Suprapubic skin (tissue), 4 donors: ENCODE measurements at regions not wholly inside any gene's neighbourhood (a gene's known extent, or its start where the extent isn't known, plus 50 kb on each side); places are given as distances from the start of the nearest gene placed in this dataset.

Source experiments
- EP300 ChIP-seq: sonication (generic); formaldehyde crosslinking; IDR thresholded peaks from one replicate; pipeline ENCODE4 v1.6.1; 2017; ENCODE audit warnings: antibody characterized with exemption
- POLR2A ChIP-seq, 2 donors: fragments of 450-650 bp; IDR thresholded peaks; one replicate each; pipeline ENCODE4 v1.6.1; 2017; ENCODE audit warnings: antibody characterized with exemption in 2 of 2, mild to moderate bottlenecking in 2 of 2, moderate library complexity in 2 of 2
- POLR2AphosphoS5 ChIP-seq, 3 donors: sonication (generic); formaldehyde crosslinking; IDR thresholded peaks; one replicate each; pipeline ENCODE4 v1.6.1; 2017; ENCODE audit warnings: antibody characterized with exemption in 3 of 3
- TF ChIP-seq, protein P1 (sequence below), 2 donors: fragments of 200-600 bp in 1 of 2; fragments of 450-650 bp in 1 of 2; sonication (generic) in 1 of 2; IDR thresholded peaks; one replicate each; pipeline ENCODE4 v1.5.1; 2016 to 2019; ENCODE audit warnings: antibody characterized with exemption in 2 of 2, mild to moderate bottlenecking in 1 of 2, moderate library complexity in 1 of 2

DNA sequence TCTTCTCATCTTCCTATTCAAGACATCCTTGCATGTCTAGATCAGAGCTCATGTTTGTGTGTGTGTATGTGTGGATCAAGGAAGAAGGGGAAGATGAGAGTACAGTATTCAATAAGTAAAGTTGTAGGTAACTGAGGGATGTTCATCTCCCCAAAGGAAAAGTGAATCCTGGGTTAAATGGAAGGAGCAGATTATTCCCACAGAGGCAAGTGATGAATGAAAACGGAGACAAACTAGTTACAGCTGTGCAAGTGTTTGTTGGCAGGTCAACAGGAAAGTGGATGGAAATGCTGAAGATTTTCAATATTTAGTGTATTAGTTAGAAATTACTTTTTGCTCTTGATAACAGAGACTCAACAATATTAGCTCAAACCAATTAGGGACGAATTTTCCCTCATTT lies 84.2 kb upstream of the PDZRN3 start:
- TF ChIP-seq, protein P1, sequence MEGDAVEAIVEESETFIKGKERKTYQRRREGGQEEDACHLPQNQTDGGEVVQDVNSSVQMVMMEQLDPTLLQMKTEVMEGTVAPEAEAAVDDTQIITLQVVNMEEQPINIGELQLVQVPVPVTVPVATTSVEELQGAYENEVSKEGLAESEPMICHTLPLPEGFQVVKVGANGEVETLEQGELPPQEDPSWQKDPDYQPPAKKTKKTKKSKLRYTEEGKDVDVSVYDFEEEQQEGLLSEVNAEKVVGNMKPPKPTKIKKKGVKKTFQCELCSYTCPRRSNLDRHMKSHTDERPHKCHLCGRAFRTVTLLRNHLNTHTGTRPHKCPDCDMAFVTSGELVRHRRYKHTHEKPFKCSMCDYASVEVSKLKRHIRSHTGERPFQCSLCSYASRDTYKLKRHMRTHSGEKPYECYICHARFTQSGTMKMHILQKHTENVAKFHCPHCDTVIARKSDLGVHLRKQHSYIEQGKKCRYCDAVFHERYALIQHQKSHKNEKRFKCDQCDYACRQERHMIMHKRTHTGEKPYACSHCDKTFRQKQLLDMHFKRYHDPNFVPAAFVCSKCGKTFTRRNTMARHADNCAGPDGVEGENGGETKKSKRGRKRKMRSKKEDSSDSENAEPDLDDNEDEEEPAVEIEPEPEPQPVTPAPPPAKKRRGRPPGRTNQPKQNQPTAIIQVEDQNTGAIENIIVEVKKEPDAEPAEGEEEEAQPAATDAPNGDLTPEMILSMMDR (IDR thresholded peaks at IDR 0.05) = no peak
- no peak for TF ChIP-seq POLR2A (IDR thresholded peaks at IDR 0.05)
- TF ChIP-seq POLR2AphosphoS5 (IDR thresholded peaks at IDR 0.05) = no peak
- no peak for TF ChIP-seq EP300
